ENCODE measurements at regions not wholly inside any gene's neighbourhood (a gene's known extent, or its start where the extent isn't known, plus 50 kb on each side); places are given as distances from the start of the nearest gene placed in this dataset.

- BruUV-seq (replicated peaks) = no TSS peak
- WGBS (ENCODE audit: low lambda C conversion rate) = 26% methylated on average over 6 of the region's 6 CpGs
- no peak for ATAC-seq
- no peaks in the 10 kb centered on the region for H4K20me1 ChIP-seq (ENCODE audit: insufficient read depth, low read length)
- no peak overlapping the region for H3K4me2 ChIP-seq (ENCODE audit: low read depth, low read length)
- H3K36me3 ChIP-seq (replicated peaks in 1 of 2; ENCODE audit: control insufficient read depth in 1 of 2, insufficient read depth in 2 of 2, low read length in 2 of 2) = no peaks in the 10 kb centered on the region
- ChIA-PET POLR2A (no interaction called here), CTCF (ENCODE audit: low intra/inter-chr PET ratio, low total read pairs) (no interaction called here)
- H3K4me1 ChIP-seq (ENCODE audit: insufficient read depth, low read length) = no peaks in the 10 kb centered on the region
- no peak overlapping the region for H3K27ac ChIP-seq (ENCODE audit: extremely low read length, insufficient read depth, low read length)
- H3K79me2 ChIP-seq (ENCODE audit: insufficient read depth, low read length) = no peaks in the 10 kb centered on the region
- no peak overlapping the region for H2AFZ ChIP-seq (ENCODE audit: low read length)
- H3K9ac ChIP-seq (ENCODE audit: insufficient read depth, low read depth, low read length) = no peak overlapping the region
- DNase-seq (ENCODE audit: low spot score) = no peak
- FAIRE-seq = no peak
- TF ChIP-seq SMYD3 (CRISPR knock-in tag; IDR thresholded peaks at IDR 0.05) (no peak), GPN1 (CRISPR knock-in tag; IDR thresholded peaks at IDR 0.05; ENCODE audit: borderline replicate concordance) (no peak), NBN (conservative IDR thresholded peaks at IDR 0.05) (no peak), MAFG (CRISPR knock-in tag; IDR thresholded peaks at IDR 0.05) (no peak), ZEB1 (IDR thresholded peaks at IDR 0.05; ENCODE audit: insufficient replicate concordance, low read depth) (no peak), ISX (CRISPR knock-in tag; conservative IDR thresholded peaks at IDR 0.05) (no peak), PLSCR1 (CRISPR knock-in tag; IDR thresholded peaks at IDR 0.05; ENCODE audit: borderline replicate concordance) (no peak)
- no peaks in the 10 kb centered on the region for H3K9me3 ChIP-seq (ENCODE audit: low read length)
- H3K4me3 ChIP-seq (replicated peaks in 1 of 3; ENCODE audit: insufficient read depth in 1 of 3, low read depth in 2 of 3, low read length in 3 of 3) = no peak overlapping the region
- H3K27me3 ChIP-seq (ENCODE audit: control insufficient read depth in 1 of 2, insufficient read depth in 2 of 2, low read length in 2 of 2) = no peaks in the 10 kb centered on the region
- intact Hi-C loops (cut with micrococcal nuclease; ENCODE audit: unreplicated experiment) (no loop called here), in situ Hi-C loops (cut with HindIII; ENCODE audit: extremely low pct_ligation_motif_present, low pct_unique_long_range_greater_than_20kb) (no loop called here)
Measured at GRCh38 chr6:9095729-9096128, 660.4 kb upstream of the SLC35B3 start.

- no peaks in the 10 kb centered on the region for H3K79me2 ChIP-seq (ENCODE audit: insufficient read depth, low read length)
- POLR2A ChIA-PET = no interaction called here
- no peaks in the 10 kb centered on the region for H3K27me3 ChIP-seq (ENCODE audit: control insufficient read depth in 1 of 2, insufficient read depth in 2 of 2, low read length in 2 of 2)
- no peak overlapping the region for H3K4me2 ChIP-seq (ENCODE audit: low read depth, low read length)
- no peak overlapping the region for H2AFZ ChIP-seq (ENCODE audit: low read length)
- no peaks in the 10 kb centered on the region for H3K4me1 ChIP-seq (ENCODE audit: insufficient read depth, low read length)
- H3K27ac ChIP-seq (ENCODE audit: extremely low read length, insufficient read depth, low read length) = no peak overlapping the region
- no peaks in the 10 kb centered on the region for H3K36me3 ChIP-seq (replicated peaks in 1 of 2; ENCODE audit: control insufficient read depth in 1 of 2, insufficient read depth in 2 of 2, low read length in 2 of 2)
- WGBS (ENCODE audit: low lambda C conversion rate) = 20% methylated on average over 6 of the region's 6 CpGs
- BruUV-seq (replicated peaks) = no TSS peak
- intact Hi-C loops (cut with micrococcal nuclease; ENCODE audit: unreplicated experiment) (no loop called here), in situ Hi-C loops (cut with HindIII; ENCODE audit: extremely low pct_ligation_motif_present, low pct_unique_long_range_greater_than_20kb) (no loop called here)
- H4K20me1 ChIP-seq (ENCODE audit: insufficient read depth, low read length) = no peaks in the 10 kb centered on the region
- no peak overlapping the region for H3K9ac ChIP-seq (ENCODE audit: insufficient read depth, low read depth, low read length)
- DNase-seq (ENCODE audit: low spot score) (no peak), FAIRE-seq (no peak), ATAC-seq (no peak)
- no peaks in the 10 kb centered on the region for H3K9me3 ChIP-seq (ENCODE audit: low read length)
- no peak for TF ChIP-seq NKX3-1 (CRISPR knock-in tag; IDR thresholded peaks at IDR 0.05)
- no peak for TF ChIP-seq NFE2 (CRISPR knock-in tag; IDR thresholded peaks at IDR 0.05)
- TF ChIP-seq ZSCAN12 (CRISPR knock-in tag; IDR thresholded peaks at IDR 0.05) = no peak
- no peak for TF ChIP-seq E2F2 (CRISPR knock-in tag; IDR thresholded peaks at IDR 0.05; ENCODE audit: borderline replicate concordance)
- no peak for TF ChIP-seq ZNF775 (CRISPR knock-in tag; IDR thresholded peaks at IDR 0.05; ENCODE audit: borderline replicate concordance)
- TF ChIP-seq ZNF331 (CRISPR knock-in tag; IDR thresholded peaks at IDR 0.05) = no peak
- no peak for TF ChIP-seq TEAD3 (CRISPR knock-in tag; optimal IDR thresholded peaks at IDR 0.05; ENCODE audit: borderline replicate concordance)
- no peak for TF ChIP-seq DDIT3 (CRISPR knock-in tag; IDR thresholded peaks at IDR 0.05)
- TF ChIP-seq ZNF619 (CRISPR knock-in tag; IDR thresholded peaks at IDR 0.05) = no peak
- no peak for TF ChIP-seq ZNF24 (IDR thresholded peaks at IDR 0.05)
- CTCF ChIA-PET (ENCODE audit: low intra/inter-chr PET ratio, low total read pairs) = no interaction called here
- no peak overlapping the region for H3K4me3 ChIP-seq (replicated peaks in 1 of 3; ENCODE audit: insufficient read depth in 1 of 3, low read depth in 2 of 3, low read length in 3 of 3)
Measured at GRCh38 chr6:9095137-9095536, 659.8 kb upstream of the SLC35B3 start.

Measured in HepG2 (cell line).